ENCODE measurements at regions not wholly inside any gene's neighbourhood (a gene's known extent, or its start where the extent isn't known, plus 50 kb on each side); places are given as distances from the start of the nearest gene placed in this dataset.

GRCh38 chr1:219772265-219773036, 155.9 kb downstream of the SLC30A10 start:
- no peak for ATAC-seq

- ATAC-seq, result peak; percentile 100
These were observed 157.3 kb downstream of the SLC30A10 start for GRCh38 chr1:219771080-219771479.

DNA sequence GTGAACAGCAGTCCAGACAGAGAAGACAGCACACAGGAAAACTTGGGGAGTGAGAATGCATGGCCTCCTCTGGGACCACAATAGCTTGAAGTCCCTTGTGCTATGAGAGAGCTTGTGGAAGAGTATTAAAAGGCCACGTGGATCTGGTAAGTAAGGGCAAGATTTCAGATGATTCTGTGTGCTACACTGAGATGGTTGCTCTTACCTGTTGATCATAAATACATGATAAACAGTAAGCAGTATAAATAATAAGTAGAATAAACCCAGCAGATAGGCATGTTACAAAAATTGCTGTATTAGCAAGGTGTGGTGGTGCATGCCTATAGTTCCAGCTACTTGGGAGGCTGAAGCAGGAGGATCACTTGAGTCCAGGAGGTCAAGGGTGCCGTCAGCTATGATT, 150.4 kb upstream of the ZC3H11B start:
- ATAC-seq, result no peak

DNA sequence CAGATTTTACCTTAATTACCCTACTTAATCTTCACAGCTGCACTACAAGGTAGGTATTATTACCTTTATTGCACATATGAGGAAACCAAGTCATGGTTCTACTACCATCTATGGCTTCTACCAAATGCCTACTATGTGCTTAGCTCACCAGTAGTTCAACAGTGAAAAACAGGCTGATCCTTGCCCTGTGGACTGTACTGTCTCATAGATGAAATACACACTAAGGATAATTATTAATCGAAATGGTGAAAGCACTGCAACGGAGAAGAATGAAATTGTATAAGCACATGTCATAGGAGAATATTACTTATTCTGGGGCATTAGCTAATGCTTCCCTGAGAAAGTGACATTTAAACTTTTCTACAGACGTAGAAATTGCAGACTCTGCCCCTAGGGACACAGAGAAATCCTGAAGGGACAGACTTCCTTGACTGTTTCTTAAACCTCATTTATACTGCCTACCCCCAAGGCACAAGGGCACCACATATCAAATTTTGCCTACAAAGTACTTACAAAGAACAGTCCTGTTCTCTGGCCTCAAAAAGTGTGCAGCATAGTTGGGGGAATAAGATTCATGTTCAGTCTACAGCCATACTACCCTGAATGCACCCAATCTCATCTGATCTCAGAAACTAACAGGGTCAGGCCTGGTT, 148.4 kb upstream of the ZC3H11B start:
- no peak for ATAC-seq

GRCh38 chr1:219759095-219759494, 146.2 kb upstream of the ZC3H11B start:
- no peak for ATAC-seq

DNA sequence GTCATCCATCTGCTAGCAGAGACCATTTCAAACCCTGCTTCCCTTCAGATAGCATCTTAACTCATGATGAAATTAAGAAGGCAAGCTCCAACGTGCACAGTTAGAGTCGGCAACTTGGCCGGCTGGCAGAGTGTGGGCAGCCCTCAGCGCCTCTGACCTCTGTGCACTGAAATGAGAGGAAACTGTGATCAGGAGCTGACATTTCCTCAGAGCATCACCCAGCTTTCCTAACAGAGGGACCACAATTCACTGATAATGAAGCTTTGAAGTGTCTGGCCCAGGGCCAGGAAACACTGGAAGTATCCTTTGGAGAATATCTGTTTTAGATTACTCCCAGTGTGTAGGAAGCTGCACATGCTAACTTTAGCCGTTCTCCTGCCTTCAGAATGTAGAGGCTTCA, 145.0 kb upstream of the ZC3H11B start:
- ATAC-seq, result peak; percentile 54

DNA sequence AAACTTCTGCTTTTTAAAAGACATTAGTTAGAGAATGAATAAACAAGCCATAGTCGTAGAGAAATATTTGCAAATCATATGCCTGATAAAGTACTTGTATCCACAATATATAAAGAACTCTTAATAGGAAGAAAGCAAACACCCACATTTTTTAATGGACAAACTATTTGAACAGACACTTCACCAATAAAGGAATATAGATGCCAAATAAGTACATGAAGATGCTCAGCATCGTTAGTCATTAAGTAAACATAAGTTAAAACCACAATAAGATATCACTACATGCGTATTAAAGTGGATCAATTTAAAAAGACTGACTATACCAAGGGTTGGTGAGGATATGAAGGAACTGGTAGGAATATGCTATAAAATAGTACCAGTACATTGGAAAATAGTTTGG, 142.3 kb upstream of the ZC3H11B start:
- no peak for ATAC-seq

GRCh38 chr1:219754767-219755166, 141.9 kb upstream of the ZC3H11B start:
- ATAC-seq, result no peak

- no peak for ATAC-seq
These were observed 141.0 kb upstream of the ZC3H11B start for GRCh38 chr1:219753914-219754313.

DNA sequence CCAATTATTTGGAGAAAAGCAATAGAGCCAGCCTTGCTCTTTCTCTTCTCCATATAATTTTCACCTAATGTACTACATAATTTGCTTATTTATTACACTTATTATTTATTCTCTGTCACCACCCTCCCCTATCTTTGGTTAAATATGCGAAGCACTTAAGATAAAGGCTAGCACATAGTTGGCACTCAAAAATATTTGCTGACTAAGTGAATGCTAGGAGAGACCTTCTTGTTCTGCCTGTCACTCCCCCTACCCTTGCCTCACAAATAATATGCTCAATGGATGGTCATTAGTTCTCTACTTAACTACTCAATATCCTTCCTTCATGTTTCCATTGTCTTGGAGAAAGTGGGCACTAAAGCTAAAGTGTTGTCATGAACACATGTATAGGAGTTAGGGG, 139.7 kb upstream of the ZC3H11B start:
- no peak for ATAC-seq

GRCh38 chr1:219751870-219752507, 139.1 kb upstream of the ZC3H11B start:
- no peak for ATAC-seq

DNA sequence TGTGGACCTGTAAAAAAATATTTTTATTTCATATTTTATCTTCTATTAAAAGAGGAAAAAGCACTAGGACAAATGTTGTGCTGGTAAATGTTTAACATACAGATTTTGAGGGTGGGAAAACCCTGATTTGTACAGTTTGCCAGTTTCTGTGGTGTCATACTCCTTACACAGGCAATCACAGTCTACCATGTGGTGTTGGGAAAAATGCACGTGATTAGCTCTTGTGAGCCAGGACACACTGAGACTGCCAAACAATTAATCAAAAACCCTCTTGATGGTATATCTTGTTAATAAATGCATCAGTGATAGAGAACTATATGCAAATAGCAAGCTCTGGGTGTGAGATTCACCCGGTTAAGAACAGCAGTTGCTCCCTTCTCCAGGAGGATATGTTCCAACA, 136.5 kb upstream of the ZC3H11B start:
- no peak for ATAC-seq

DNA sequence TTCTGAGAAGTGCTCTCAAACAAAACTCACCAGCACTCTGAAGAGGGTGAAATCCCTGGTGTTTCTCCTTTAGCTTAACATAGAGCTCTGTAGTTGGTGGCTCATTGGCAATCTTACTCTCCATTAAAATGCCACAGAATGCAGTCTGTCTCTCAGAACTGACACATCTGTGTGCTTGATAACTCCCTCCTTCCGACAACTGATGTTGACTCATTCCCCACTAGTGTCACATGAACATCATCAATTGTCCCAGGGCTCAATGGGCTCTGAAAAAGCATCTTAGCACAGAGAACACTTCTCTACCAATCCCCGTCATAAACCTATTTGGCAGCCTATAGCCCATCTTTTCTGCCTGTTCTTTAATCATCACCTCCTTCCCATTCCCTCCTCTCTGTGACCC, 133.2 kb upstream of the ZC3H11B start:
- no peak for ATAC-seq

DNA sequence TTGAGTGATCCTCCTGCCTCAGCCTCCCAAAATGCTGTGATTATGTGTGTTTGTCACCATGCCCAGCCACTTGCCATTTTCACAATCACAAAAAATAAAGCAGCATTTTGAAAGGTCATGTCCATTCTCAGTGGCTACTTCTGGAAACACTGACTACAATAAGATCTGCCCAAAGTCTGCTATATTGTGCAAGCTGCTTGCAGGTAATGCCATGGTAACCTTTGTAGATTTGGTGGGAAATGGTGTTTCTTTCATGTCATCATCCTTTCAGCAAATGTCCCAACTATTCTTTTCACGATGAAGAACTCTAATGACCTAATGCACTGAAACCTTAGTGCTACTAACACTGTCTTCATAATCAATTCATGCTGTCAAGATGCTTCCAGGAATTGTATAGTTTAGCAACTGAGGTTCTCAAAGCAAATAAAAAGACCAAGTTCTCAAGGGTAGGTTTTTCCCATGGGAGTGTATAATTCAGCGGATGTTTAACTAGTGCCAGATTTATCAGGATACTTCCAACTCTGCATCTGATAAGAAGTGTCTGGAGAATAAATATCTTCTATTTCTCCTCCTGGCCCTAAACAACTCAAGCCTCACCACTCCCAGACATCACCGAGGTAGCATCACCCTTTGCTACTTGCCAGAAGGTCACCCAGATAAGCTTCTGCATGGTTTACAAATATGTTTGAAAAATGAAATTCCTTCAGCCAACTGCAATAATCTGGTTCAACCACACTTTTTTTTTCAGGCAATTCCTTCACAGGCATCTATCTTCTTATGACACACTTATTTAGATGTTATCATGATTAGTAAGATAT, 132.0 kb upstream of the ZC3H11B start:
- no peak for ATAC-seq

DNA sequence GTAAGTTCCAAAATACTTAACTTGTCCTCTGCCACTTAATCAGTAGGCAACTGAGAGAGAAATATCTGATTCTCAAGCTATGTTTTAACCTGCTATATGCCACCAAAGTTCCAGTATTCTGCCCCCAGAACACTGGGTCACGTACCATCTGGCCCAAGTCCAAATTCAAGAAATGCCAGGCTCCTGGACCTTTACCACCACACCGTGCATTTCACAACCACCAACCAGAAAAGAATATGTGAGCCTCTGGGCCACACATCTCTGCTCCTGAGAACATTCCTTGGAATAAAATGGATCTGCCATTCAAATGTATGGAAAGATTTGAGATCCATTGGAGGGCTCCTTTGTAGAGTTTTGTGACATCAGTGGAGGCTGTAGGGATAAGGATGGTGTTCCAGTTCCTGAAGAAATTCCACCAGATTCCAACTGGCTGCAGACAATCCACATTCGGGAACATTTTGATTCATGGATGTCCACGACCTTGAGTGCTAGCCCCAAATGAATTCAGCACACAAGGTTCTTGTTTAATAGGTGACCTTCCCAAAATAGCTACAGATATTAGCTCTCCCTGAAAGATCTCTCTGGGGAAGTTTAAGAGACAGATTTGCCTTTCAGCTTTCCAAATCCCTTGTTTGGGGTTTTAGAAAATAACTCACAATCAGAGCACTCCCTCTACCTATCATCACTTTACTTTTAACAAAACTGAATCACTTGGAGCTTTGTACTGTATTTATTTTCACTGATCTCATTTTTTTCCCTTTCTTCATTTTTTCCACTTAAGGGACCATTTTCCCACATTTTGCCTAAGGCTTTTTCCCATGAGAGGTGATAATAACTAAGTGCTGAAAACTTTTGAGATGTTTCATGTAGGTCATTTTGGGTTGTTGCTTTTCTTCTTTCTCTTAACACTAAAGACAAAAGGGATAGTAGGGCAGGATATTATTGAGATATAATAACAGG, 128.4 kb upstream of the ZC3H11B start:
- no peak for ATAC-seq

DNA sequence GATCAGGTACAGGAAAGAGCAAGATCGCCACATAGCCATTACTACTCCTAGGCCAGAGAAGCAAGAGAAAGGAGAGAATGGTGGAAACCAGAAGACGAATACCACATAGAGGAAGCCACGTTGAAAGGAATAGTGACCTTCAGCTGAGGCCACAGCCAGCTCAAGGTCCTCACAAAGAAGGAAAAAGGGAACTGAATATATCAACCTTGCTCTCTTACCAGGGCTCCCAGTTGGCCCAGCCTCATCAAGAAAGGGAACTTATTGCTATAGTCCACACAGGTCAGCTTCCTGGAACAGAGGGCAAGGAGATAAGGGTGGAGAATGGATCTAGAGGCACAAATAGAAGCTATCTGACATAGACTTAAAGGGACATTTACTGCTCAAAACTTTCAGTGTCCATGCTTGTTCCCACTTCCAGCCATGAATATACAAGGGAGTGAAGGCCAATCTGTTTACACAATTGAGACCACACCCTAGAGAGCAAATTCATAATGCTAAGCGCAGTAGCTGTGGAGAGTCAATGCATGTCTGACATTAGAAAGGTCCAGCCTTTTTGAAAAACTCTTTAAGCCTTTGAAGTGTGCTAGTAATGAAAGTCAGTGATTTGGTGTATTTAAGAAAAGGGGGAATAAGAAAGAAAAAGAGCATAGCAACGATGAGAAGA, 120.7 kb upstream of the ZC3H11B start:
- ATAC-seq, result no peak

DNA sequence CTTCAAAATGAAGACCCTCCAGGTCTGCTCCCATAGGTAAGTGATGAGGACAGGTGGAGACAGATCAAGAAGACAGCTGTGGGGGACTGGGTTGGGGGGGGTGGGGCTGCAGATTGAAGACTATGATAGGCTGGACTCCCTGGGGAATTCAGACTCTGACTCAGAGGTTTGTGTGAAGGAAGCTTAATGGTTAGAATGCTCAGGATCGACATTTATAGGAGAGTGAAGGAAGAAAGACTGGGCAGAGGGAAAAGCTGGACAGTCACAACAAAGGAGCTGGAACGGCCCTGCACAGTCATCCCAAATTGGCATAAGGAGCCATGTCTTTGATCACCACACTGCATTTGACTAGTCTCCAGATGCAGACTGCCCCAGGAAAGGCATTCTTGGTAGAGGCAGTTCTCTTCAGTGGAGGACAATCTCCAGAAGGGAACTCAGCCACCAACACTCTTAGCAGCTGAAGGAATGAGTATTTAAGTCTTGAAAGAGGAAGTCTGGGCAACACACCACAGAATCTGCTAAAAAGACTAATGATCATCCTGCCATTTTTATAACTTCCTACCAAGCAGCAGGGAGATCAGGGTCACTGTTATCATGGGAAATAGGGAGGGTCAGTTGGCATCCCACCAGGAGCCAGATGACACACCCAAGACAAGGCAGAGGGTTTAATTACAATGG, 120.0 kb upstream of the ZC3H11B start:
- ATAC-seq, result no peak

DNA sequence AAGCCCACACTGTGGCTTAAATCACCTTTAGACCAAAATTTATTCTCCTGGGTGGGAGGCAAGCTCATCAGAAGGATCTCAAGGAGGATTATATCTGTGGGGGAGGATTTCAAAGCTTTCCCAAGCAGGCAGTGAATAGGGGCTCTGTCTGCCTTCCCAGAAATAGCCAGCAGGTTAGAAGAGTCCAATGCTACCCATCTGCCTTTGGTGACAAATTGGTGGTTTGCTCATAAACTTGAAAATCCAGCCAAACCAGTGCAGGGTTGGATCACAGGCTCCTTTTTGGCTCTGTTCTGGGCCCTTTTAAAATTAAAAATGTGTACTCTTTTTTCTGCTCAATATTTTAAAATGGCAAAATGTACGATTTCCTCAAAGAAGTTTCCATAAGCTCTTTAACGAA, 118.9 kb upstream of the ZC3H11B start:
- ATAC-seq, result peak; percentile 64

DNA sequence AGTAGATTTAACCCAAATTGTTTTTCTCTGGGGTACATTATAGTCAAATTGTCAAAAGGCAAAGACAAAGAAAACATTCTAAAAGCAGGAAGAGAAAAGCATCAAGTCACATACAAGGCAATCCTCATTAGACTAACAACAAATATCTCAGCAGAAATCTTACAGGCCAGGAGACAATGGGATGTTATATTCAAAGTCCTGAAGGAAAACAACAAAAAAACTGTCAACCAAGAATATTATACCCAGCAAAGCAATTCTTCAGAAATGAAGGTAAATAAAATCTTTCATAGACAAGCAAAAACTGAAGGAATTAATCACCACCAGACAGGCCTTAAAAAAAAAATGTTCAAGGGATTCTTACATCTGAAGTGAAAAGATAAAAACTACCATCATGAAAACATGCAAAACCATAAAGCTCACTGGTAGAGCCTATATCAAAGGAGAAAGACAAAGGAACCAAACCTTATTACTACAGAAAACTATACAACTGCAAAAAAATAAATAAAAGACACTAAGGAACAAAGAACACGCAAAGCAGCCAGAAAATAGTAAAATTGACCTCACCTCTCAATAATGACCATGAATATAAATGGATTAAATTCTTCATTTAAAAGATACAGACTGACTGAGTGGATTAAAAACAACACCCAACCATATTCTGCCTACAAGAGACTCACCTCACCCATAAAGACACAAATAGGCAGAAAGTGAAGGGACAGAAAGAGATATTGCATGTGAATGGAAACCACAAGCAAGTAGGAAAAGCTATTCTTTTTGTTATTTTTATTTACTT, 113.8 kb upstream of the ZC3H11B start:
- ATAC-seq, result no peak

DNA sequence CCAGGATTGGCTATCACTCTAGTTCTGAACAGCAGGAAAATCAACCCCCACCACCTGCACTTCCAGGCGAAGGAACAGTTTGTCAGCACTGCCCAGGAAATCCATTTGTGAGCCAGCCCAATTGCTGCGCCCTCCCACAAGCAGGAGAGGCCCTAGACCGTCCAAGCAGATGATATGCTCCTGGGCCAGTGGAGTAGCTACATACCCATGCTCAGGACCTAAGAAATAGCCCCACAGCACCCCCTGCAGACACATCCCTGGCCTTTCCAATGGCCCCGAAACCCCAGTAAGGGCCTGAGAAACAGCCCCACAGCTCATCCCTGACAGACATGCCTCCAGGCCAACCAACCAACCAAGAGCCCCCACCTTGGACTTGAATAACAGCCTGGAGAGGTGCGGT, 111.5 kb upstream of the ZC3H11B start:
- ATAC-seq, result no peak
